Pancreas (tissue), 10 donors: ENCODE measurements at regions not wholly inside any gene's neighbourhood (a gene's known extent, or its start where the extent isn't known, plus 50 kb on each side); places are given as distances from the start of the nearest gene placed in this dataset.

Experiments used
- ATAC-seq, 4 donors: fragments of 200-7000 bp; cut with Tn5 transposase; one replicate each; pipeline versions ENCODE4 v1.8.0 to v1.9.1; 2020; ENCODE audit warnings: mild to moderate bottlenecking in 4 of 4, moderate library complexity in 4 of 4
- DNase-seq, 6 donors: peaks; one replicate each; pipeline ENCODE4 v3.0.0-alpha.2; 2020
- FAIRE-seq: peaks from 2 replicates; lab custom pipeline; 2012; peaks lifted over from hg19 to GRCh38; lab: Jason Lieb, UNC
- H3K27ac ChIP-seq, 4 donors: fragments of 200-600 bp; sonication (generic); 1 replicate in 3 of 4; 2 replicates in 1 of 4; pipeline versions ENCODE4 v1.5.0 to v1.8.0; 2020
- H3K27me3 ChIP-seq, 4 donors: fragments of 200-600 bp; one replicate each; pipeline ENCODE4 v1.8.0; 2021
- H3K36me3 ChIP-seq, 3 donors: fragments of 200-600 bp; sonication (generic) in 1 of 3; one replicate each; pipeline versions ENCODE4 v1.5.0 to v1.8.0; 2020 to 2021
- H3K4me1 ChIP-seq, 3 donors: fragments of 200-600 bp; one replicate each; pipeline ENCODE4 v1.8.0; 2021
- H3K4me3 ChIP-seq, 4 donors: fragments of 200-600 bp; sonication (generic) in 2 of 4; one replicate each; pipeline versions ENCODE4 v1.5.0 to v1.8.0; 2020 to 2021
- H3K9me3 ChIP-seq, 4 donors: fragments of 200-600 bp; one replicate each; pipeline ENCODE4 v1.8.0; 2021
- WGBS, 2 donors: extraction: QIAGEN DNeasy Blood & Tissue Kit; methylation state at CpG; one replicate each; pipeline ENCODE4 v1.1.7; 2013; 5-methylcytosine and 5-hydroxymethylcytosine counted together
- intact Hi-C, 3 donors: fragments of 100-400 bp; cut with DNase I; formaldehyde crosslinking; loops; one replicate each; pipeline versions ENCODE4 v1.11.1 to v1.14.2; 2022
- TF ChIP-seq, protein P1 (sequence below), 4 donors: fragments of 200-600 bp; sonication (generic) in 3 of 4; IDR thresholded peaks; one replicate each; pipeline versions ENCODE4 v1.5.0 to v1.8.0; 2021; ENCODE audit warnings: antibody characterized with exemption in 4 of 4
- donor health status: healthy with polysubstance abuse.
- donor health status: DM: no; HTN: no; CAD: no; lungs with moderate emphysema.
- donor health status: DM: no; HTN: no; CAD: no.
- donor health status: control.
- donor health status: control.
- donor health status: Bipolar disorder and iron deficiency.
- donor health status: DM: yes; HTN: yes; CAD: no.
- donor health status: DM: no; HTN: no; CAD: no.
- donor health status: DM: no; HTN: no; CAD: no.
- donor health status: DM: yes; HTN: yes; CAD: no.

DNA sequence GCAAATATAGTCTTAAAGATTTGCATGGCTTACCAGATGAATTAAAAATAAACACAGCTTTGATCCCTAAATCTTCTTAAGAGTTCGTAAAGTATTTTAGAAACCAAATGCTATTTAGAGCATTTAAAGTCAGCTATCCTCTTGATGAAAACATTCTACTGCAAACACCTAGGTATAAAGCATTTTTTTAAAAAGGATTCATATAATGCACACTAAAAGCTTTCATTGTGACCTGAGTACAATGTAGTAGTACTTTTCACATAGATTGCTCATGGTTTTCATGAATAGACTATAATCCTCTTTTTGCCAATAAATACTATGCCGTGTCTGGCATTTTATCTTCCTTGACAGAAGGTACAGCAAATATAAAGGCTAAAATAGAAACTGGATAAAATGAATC is 805.1 kb upstream of the INTU start:
- ATAC-seq (no peak), DNase-seq (no peak), FAIRE-seq (no peak)
- TF ChIP-seq, protein P1, sequence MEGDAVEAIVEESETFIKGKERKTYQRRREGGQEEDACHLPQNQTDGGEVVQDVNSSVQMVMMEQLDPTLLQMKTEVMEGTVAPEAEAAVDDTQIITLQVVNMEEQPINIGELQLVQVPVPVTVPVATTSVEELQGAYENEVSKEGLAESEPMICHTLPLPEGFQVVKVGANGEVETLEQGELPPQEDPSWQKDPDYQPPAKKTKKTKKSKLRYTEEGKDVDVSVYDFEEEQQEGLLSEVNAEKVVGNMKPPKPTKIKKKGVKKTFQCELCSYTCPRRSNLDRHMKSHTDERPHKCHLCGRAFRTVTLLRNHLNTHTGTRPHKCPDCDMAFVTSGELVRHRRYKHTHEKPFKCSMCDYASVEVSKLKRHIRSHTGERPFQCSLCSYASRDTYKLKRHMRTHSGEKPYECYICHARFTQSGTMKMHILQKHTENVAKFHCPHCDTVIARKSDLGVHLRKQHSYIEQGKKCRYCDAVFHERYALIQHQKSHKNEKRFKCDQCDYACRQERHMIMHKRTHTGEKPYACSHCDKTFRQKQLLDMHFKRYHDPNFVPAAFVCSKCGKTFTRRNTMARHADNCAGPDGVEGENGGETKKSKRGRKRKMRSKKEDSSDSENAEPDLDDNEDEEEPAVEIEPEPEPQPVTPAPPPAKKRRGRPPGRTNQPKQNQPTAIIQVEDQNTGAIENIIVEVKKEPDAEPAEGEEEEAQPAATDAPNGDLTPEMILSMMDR (IDR thresholded peaks at IDR 0.05): no peak
- WGBS, 2 donors: 51 to 58% methylated on average over 2 of the region's 2 CpGs
- H3K27ac ChIP-seq: no peak overlapping the region
- H3K4me1 ChIP-seq: no peaks in the 10 kb centered on the region
- no peak overlapping the region for H3K4me3 ChIP-seq
- H3K27me3 ChIP-seq: no peaks in the 10 kb centered on the region
- intact Hi-C loops: no loop called here
- H3K36me3 ChIP-seq: no peaks in the 10 kb centered on the region
- no peaks in the 10 kb centered on the region for H3K9me3 ChIP-seq

- no peak for FAIRE-seq
Measured at GRCh38 chr4:126834854-126835253, 797.9 kb upstream of the INTU start.

DNA sequence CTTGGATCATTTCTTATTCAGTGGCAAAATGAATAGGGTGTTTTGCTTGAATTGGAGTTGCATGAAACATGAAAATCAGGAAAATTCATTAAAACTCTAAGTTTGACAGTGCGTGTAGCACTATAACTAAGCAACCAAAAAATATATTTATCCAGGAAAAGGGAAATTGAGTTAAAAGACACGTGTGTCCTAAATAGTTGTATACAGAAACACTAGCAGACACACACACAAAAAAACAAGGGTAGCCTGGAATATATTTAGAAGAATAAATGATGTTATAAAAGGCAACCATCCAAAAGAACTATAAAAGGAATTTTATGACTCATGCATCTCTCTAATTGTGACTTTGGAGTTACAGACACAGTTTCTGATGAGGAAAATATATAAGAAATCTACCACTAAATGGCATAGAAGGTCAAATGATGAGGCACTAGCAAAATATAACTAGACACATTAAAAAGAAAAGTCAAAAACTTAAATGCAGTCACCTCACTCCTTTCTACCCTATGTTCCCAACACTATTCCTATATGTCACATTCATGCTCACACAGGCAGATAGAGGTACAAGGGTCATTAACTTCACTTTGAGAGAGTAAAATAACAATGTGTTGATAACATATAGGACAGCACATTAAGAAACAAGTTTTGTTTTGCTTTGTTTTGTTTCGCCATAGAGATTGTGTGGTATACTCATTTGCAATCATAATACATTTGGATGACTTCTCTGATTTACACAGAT is 793.6 kb upstream of the INTU start:
- DNase-seq: no peak
- intact Hi-C loops: no loop called here
- 51 to 65% methylated on average over 3 of the region's 3 CpGs for WGBS, 2 donors
- TF ChIP-seq, protein P1 (IDR thresholded peaks at IDR 0.05): no peak
- no peaks in the 10 kb centered on the region for H3K4me1 ChIP-seq
- H3K9me3 ChIP-seq: no peaks in the 10 kb centered on the region
- no peaks in the 10 kb centered on the region for H3K27me3 ChIP-seq
- no peak for ATAC-seq
- FAIRE-seq: no peak
- no peak overlapping the region for H3K27ac ChIP-seq
- H3K36me3 ChIP-seq: no peaks in the 10 kb centered on the region
- no peak overlapping the region for H3K4me3 ChIP-seq

More at GRCh38 chr4:126834854-126835253, 797.9 kb upstream of the INTU start:
- H3K27me3 ChIP-seq: no peaks in the 10 kb centered on the region
- no peaks in the 10 kb centered on the region for H3K4me1 ChIP-seq
- H3K27ac ChIP-seq: no peak overlapping the region
- H3K4me3 ChIP-seq: no peak overlapping the region
- DNase-seq (no peak), ATAC-seq (no peak)
- TF ChIP-seq, protein P1 (IDR thresholded peaks at IDR 0.05): no peak
- intact Hi-C loops: no loop called here
- H3K9me3 ChIP-seq: no peaks in the 10 kb centered on the region
- no peaks in the 10 kb centered on the region for H3K36me3 ChIP-seq

- Histone ChIP-seq H3K4me3 (no peak overlapping the region), H3K27ac (no peak overlapping the region), H3K36me3 (no peaks in the 10 kb centered on the region), H3K9me3 (no peaks in the 10 kb centered on the region), H3K27me3 (no peaks in the 10 kb centered on the region), H3K4me1 (no peaks in the 10 kb centered on the region)
- ATAC-seq: no peak
- 65 to 71% methylated on average over 5 of the region's 5 CpGs for WGBS, 2 donors
- no peak for FAIRE-seq
- TF ChIP-seq, protein P1 (IDR thresholded peaks at IDR 0.05): no peak
- peak in 1 of 6 donors; percentile 27 for DNase-seq
- intact Hi-C loops: no loop called here
Measured at GRCh38 chr4:126843492-126844067, 789.2 kb upstream of the INTU start.

GRCh38 chr4:126850286-126850685 is 782.5 kb upstream of the INTU start:
- Histone ChIP-seq H3K9me3 (no peaks in the 10 kb centered on the region), H3K4me1 (no peaks in the 10 kb centered on the region), H3K27me3 (no peaks in the 10 kb centered on the region), H3K27ac (no peak overlapping the region), H3K36me3 (no peaks in the 10 kb centered on the region), H3K4me3 (no peak overlapping the region)
- FAIRE-seq (no peak), DNase-seq (no peak), ATAC-seq (no peak)
- TF ChIP-seq, protein P1 (IDR thresholded peaks at IDR 0.05): no peak
- 17 to 31% methylated on average over 1 of the region's 1 CpG for WGBS, 2 donors
- intact Hi-C loops: no loop called here
